CD8-positive, alpha-beta memory T cell (primary cell): ENCODE measurements at regions not wholly inside any gene's neighbourhood (a gene's known extent, or its start where the extent isn't known, plus 50 kb on each side); places are given as distances from the start of the nearest gene placed in this dataset.

Source experiments
- CTCF ChIA-PET: fragments of 350-600 bp; sonication (Branson Sonifier 250); formaldehyde crosslinking; loops from one replicate; lab custom pipeline; 2021; ENCODE audit warnings: antibody characterized with exemption; lab: Charles Lee
- POLR2A ChIA-PET: fragments of 350-600 bp; sonication (Branson Sonifier 250); formaldehyde crosslinking; loops from one replicate; lab custom pipeline; 2021; ENCODE audit warnings: antibody characterized with exemption; lab: Charles Lee
- DNase-seq, 5 donors: peaks; one replicate each; pipeline versions ENCODE4 v3.0.0 to v3.0.0-alpha.2; 2020 to 2022; ENCODE audit warnings: mixed read lengths in 1 of 5
- H3K27ac ChIP-seq: one replicate; pipeline ENCODE4 v1.7.0; 2013; ENCODE audit warnings: low read depth, mild to moderate bottlenecking, low read length, moderate library complexity
- H3K27me3 ChIP-seq: 2 replicates; pipeline ENCODE4 v1.7.0; 2013; ENCODE audit warnings: low read length, mild to moderate bottlenecking; ENCODE audit not compliant: insufficient read depth, poor library complexity, severe bottlenecking
- H3K36me3 ChIP-seq: 2 replicates; pipeline ENCODE4 v1.7.0; 2013; ENCODE audit warnings: mild to moderate bottlenecking, low read length, moderate library complexity; ENCODE audit not compliant: insufficient read depth
- H3K4me1 ChIP-seq: 2 replicates; pipeline ENCODE4 v1.7.0; 2013; ENCODE audit warnings: mild to moderate bottlenecking, low read length, moderate library complexity; ENCODE audit not compliant: insufficient read depth
- H3K4me3 ChIP-seq: 2 replicates; pipeline ENCODE4 v1.7.0; 2013; ENCODE audit warnings: mild to moderate bottlenecking, low read length
- H3K9me3 ChIP-seq: 2 replicates; pipeline ENCODE4 v1.7.0; 2013; ENCODE audit warnings: mild to moderate bottlenecking, low read length
- H3K27ac Mint-ChIP-seq, 8 donors: one replicate each; pipeline ENCODE4 v1.8.0; 2020 to 2021; ENCODE audit warnings: mixed read lengths in 8 of 8, mild to moderate bottlenecking in 6 of 8, inconsistent platforms in 3 of 8, moderate library complexity in 3 of 8
- H3K27me3 Mint-ChIP-seq, 2 donors: one replicate each; pipeline ENCODE4 v1.8.0; 2020 to 2021; ENCODE audit warnings: mixed read lengths in 2 of 2, mild to moderate bottlenecking in 1 of 2, moderate library complexity in 1 of 2
- H3K36me3 Mint-ChIP-seq, 3 donors: one replicate each; pipeline ENCODE4 v1.8.0; 2020 to 2021; ENCODE audit warnings: mixed read lengths in 3 of 3, inconsistent platforms in 1 of 3, mild to moderate bottlenecking in 1 of 3
- H3K4me1 Mint-ChIP-seq, 3 donors: one replicate each; pipeline ENCODE4 v1.8.0; 2020 to 2021; ENCODE audit warnings: mixed read lengths in 3 of 3, inconsistent platforms in 1 of 3, mild to moderate bottlenecking in 1 of 3
- H3K4me3 Mint-ChIP-seq, 7 donors: one replicate each; pipeline ENCODE4 v1.8.0; 2020 to 2021; ENCODE audit warnings: mixed read lengths in 7 of 7, mild to moderate bottlenecking in 6 of 7, moderate library complexity in 4 of 7, inconsistent platforms in 2 of 7
- H3K9me3 Mint-ChIP-seq, 5 donors: one replicate each; pipeline ENCODE4 v1.8.0; 2020 to 2022; ENCODE audit warnings: mixed read lengths in 5 of 5, mild to moderate bottlenecking in 3 of 5, moderate library complexity in 2 of 5, inconsistent platforms in 1 of 5

- no peaks in the 10 kb centered on the region for H3K27me3 ChIP-seq
- no peak overlapping the region for H3K4me3 ChIP-seq
- Mint-ChIP-seq H3K27ac (peak overlapping the region in 3 of 8 donors; percentile 8 to 52 (median 19)), H3K36me3 (peaks cover 0 to 6% (median 0%) of the 10 kb centered on the region in 3 donors), H3K27me3 (peaks cover 0 to 7% of the 10 kb centered on the region in 2 donors), H3K9me3 (no peaks in the 10 kb centered on the region), H3K4me3 (no peak overlapping the region), H3K4me1 (peaks cover 0 to 7% (median 7%) of the 10 kb centered on the region in 3 donors)
- peaks cover 7% of the 10 kb centered on the region for H3K4me1 ChIP-seq
- H3K27ac ChIP-seq: no peak overlapping the region
- H3K36me3 ChIP-seq: no peaks in the 10 kb centered on the region
- ChIA-PET POLR2A (no interaction called here), CTCF (no interaction called here)
- DNase-seq: peak in 1 of 5 donors; percentile 1
- no peaks in the 10 kb centered on the region for H3K9me3 ChIP-seq
Observed at GRCh38 chr6:151723152-151723551, 84.3 kb upstream of the ESR1 start.

GRCh38 chr6:151729829-151730495 is 77.5 kb upstream of the ESR1 start:
- H3K36me3 Mint-ChIP-seq: peaks cover 0 to 6% (median 0%) of the 10 kb centered on the region in 3 donors
- no peaks in the 10 kb centered on the region for H3K4me1 ChIP-seq
- no peaks in the 10 kb centered on the region for H3K27me3 Mint-ChIP-seq
- peaks cover 0 to 2% (median 0%) of the 10 kb centered on the region in 3 donors for H3K4me1 Mint-ChIP-seq
- H3K36me3 ChIP-seq: no peaks in the 10 kb centered on the region
- H3K27ac ChIP-seq: no peak overlapping the region
- no peak overlapping the region for H3K27ac Mint-ChIP-seq
- H3K4me3 Mint-ChIP-seq: no peak overlapping the region
- DNase-seq: no peak
- H3K27me3 ChIP-seq: no peaks in the 10 kb centered on the region
- peaks cover 0 to 4% (median 3%) of the 10 kb centered on the region in 5 donors for H3K9me3 Mint-ChIP-seq
- ChIA-PET POLR2A (no interaction called here), CTCF (no interaction called here)
- H3K4me3 ChIP-seq: no peak overlapping the region
- H3K9me3 ChIP-seq: no peaks in the 10 kb centered on the region

GRCh38 chr6:151730496-151730870 is 77.0 kb upstream of the ESR1 start:
- no peak overlapping the region for H3K27ac Mint-ChIP-seq
- no peaks in the 10 kb centered on the region for H3K9me3 ChIP-seq
- no peaks in the 10 kb centered on the region for H3K36me3 ChIP-seq
- H3K27me3 ChIP-seq: no peaks in the 10 kb centered on the region
- no peak for DNase-seq
- POLR2A ChIA-PET: no interaction called here
- H3K4me1 Mint-ChIP-seq: peaks cover 0 to 2% (median 0%) of the 10 kb centered on the region in 3 donors
- peaks cover 0 to 4% (median 3%) of the 10 kb centered on the region in 5 donors for H3K9me3 Mint-ChIP-seq
- no peak overlapping the region for H3K4me3 Mint-ChIP-seq
- H3K36me3 Mint-ChIP-seq: peaks cover 0 to 6% (median 0%) of the 10 kb centered on the region in 3 donors
- H3K27ac ChIP-seq: no peak overlapping the region
- H3K4me3 ChIP-seq: no peak overlapping the region
- CTCF ChIA-PET: no interaction called here
- H3K4me1 ChIP-seq: no peaks in the 10 kb centered on the region
- H3K27me3 Mint-ChIP-seq: no peaks in the 10 kb centered on the region

GRCh38 chr6:151731313-151731712 is 76.2 kb upstream of the ESR1 start:
- no peaks in the 10 kb centered on the region for H3K4me1 Mint-ChIP-seq
- H3K4me1 ChIP-seq: no peaks in the 10 kb centered on the region
- no peaks in the 10 kb centered on the region for H3K36me3 ChIP-seq
- no peaks in the 10 kb centered on the region for H3K27me3 Mint-ChIP-seq
- no peak overlapping the region for H3K27ac Mint-ChIP-seq
- H3K4me3 ChIP-seq: no peak overlapping the region
- no peak for DNase-seq
- H3K27ac ChIP-seq: no peak overlapping the region
- no peaks in the 10 kb centered on the region for H3K9me3 ChIP-seq
- H3K9me3 Mint-ChIP-seq: peaks cover 0 to 4% (median 3%) of the 10 kb centered on the region in 5 donors
- H3K36me3 Mint-ChIP-seq: peaks cover 0 to 6% (median 0%) of the 10 kb centered on the region in 3 donors
- no peak overlapping the region for H3K4me3 Mint-ChIP-seq
- ChIA-PET CTCF (no interaction called here), POLR2A (no interaction called here)
- no peaks in the 10 kb centered on the region for H3K27me3 ChIP-seq

- POLR2A ChIA-PET: no interaction called here
- Histone ChIP-seq H3K4me3 (no peak overlapping the region), H3K36me3 (no peaks in the 10 kb centered on the region), H3K9me3 (no peaks in the 10 kb centered on the region), H3K27me3 (no peaks in the 10 kb centered on the region), H3K4me1 (no peaks in the 10 kb centered on the region), H3K27ac (no peak overlapping the region)
- H3K4me1 Mint-ChIP-seq: no peaks in the 10 kb centered on the region
- H3K27me3 Mint-ChIP-seq: peaks cover 0 to 2% of the 10 kb centered on the region in 2 donors
- no peak for DNase-seq
- H3K9me3 Mint-ChIP-seq: peaks cover 0 to 4% (median 3%) of the 10 kb centered on the region in 5 donors
- CTCF ChIA-PET: no interaction called here
- no peak overlapping the region for H3K4me3 Mint-ChIP-seq
- no peak overlapping the region for H3K27ac Mint-ChIP-seq
- no peaks in the 10 kb centered on the region for H3K36me3 Mint-ChIP-seq
Observed at GRCh38 chr6:151733680-151734320, 73.7 kb upstream of the ESR1 start.

- Histone ChIP-seq H3K9me3 (no peaks in the 10 kb centered on the region), H3K27ac (no peak overlapping the region), H3K4me1 (no peaks in the 10 kb centered on the region), H3K36me3 (no peaks in the 10 kb centered on the region), H3K27me3 (no peaks in the 10 kb centered on the region), H3K4me3 (no peak overlapping the region)
- no peak for DNase-seq
- ChIA-PET CTCF (no interaction called here), POLR2A (no interaction called here)
- Mint-ChIP-seq H3K27ac (no peak overlapping the region), H3K9me3 (no peaks in the 10 kb centered on the region), H3K27me3 (peaks cover 0 to 2% of the 10 kb centered on the region in 2 donors), H3K4me3 (no peak overlapping the region), H3K36me3 (no peaks in the 10 kb centered on the region), H3K4me1 (no peaks in the 10 kb centered on the region)
Observed at GRCh38 chr6:151738267-151738666, 69.2 kb upstream of the ESR1 start.

- Mint-ChIP-seq H3K9me3 (no peaks in the 10 kb centered on the region), H3K4me1 (no peaks in the 10 kb centered on the region), H3K27ac (no peak overlapping the region), H3K36me3 (no peaks in the 10 kb centered on the region), H3K27me3 (peaks cover 0 to 2% of the 10 kb centered on the region in 2 donors), H3K4me3 (no peak overlapping the region)
- H3K27me3 ChIP-seq: no peaks in the 10 kb centered on the region
- no peaks in the 10 kb centered on the region for H3K36me3 ChIP-seq
- no peak overlapping the region for H3K27ac ChIP-seq
- no peak overlapping the region for H3K4me3 ChIP-seq
- ChIA-PET CTCF (no interaction called here), POLR2A (no interaction called here)
- DNase-seq: no peak
- H3K9me3 ChIP-seq: no peaks in the 10 kb centered on the region
- H3K4me1 ChIP-seq: no peaks in the 10 kb centered on the region
Observed at GRCh38 chr6:151738960-151739359, 68.5 kb upstream of the ESR1 start.

GRCh38 chr6:151740820-151741219 is 66.7 kb upstream of the ESR1 start:
- POLR2A ChIA-PET: no interaction called here

More at GRCh38 chr6:151740820-151741219, 66.7 kb upstream of the ESR1 start:
- H3K36me3 Mint-ChIP-seq: peaks cover 0 to 2% (median 2%) of the 10 kb centered on the region in 3 donors
- no peaks in the 10 kb centered on the region for H3K4me1 Mint-ChIP-seq
- CTCF ChIA-PET: interaction anchor here (0.9 kb wide), 1 partner anchor 24 kb away, joined by 3 read pairs; no protein-coding TSS in a partner anchor
- peak overlapping the region in 1 of 8 donors; percentile 43 for H3K27ac Mint-ChIP-seq
- H3K4me3 Mint-ChIP-seq: no peak overlapping the region
- Histone ChIP-seq H3K9me3 (no peaks in the 10 kb centered on the region), H3K27ac (no peak overlapping the region), H3K36me3 (no peaks in the 10 kb centered on the region), H3K4me3 (no peak overlapping the region), H3K27me3 (no peaks in the 10 kb centered on the region), H3K4me1 (no peaks in the 10 kb centered on the region)
- no peak for DNase-seq
- H3K9me3 Mint-ChIP-seq: peaks cover 0 to 1% (median 0%) of the 10 kb centered on the region in 5 donors
- H3K27me3 Mint-ChIP-seq: peaks cover 0 to 2% of the 10 kb centered on the region in 2 donors
